ENCODE measurements at regions not wholly inside any gene's neighbourhood (a gene's known extent, or its start where the extent isn't known, plus 50 kb on each side); places are given as distances from the start of the nearest gene placed in this dataset.

GRCh38 chr2:220226546-220226945, 599.1 kb downstream of the SLC4A3 start:
- BruUV-seq (replicated peaks): no TSS peak
- no peaks in the 10 kb centered on the region; a peak in 1 of 5 replicates for H3K27me3 ChIP-seq (ENCODE audit: control insufficient read depth in 1 of 2, insufficient read depth in 2 of 2, low read length in 2 of 2)
- ChIA-PET POLR2A (no interaction called here), CTCF (ENCODE audit: low intra/inter-chr PET ratio, low total read pairs) (no interaction called here)
- H3K4me3 ChIP-seq (replicated peaks in 1 of 3; ENCODE audit: insufficient read depth in 1 of 3, low read depth in 2 of 3, low read length in 3 of 3): no peak overlapping the region
- no peak for DNase-seq (ENCODE audit: low spot score)
- no peak overlapping the region for H3K9ac ChIP-seq (ENCODE audit: insufficient read depth, low read depth, low read length)
- H3K9me3 ChIP-seq (ENCODE audit: low read length): no peaks in the 10 kb centered on the region
- no peak overlapping the region for H3K4me2 ChIP-seq (ENCODE audit: low read depth, low read length)
- in situ Hi-C loops (cut with HindIII; ENCODE audit: extremely low pct_ligation_motif_present, low pct_unique_long_range_greater_than_20kb): no loop called here
- no peak for FAIRE-seq
- TF ChIP-seq ZNF75D (CRISPR knock-in tag; IDR thresholded peaks at IDR 0.05; ENCODE audit: borderline replicate concordance) (no peak), GZF1 (CRISPR knock-in tag; IDR thresholded peaks at IDR 0.05) (no peak), KAT7 (CRISPR knock-in tag; IDR thresholded peaks at IDR 0.05; ENCODE audit: borderline replicate concordance) (no peak), MTA1 (CRISPR knock-in tag; IDR thresholded peaks at IDR 0.05; ENCODE audit: borderline replicate concordance) (no peak)
- intact Hi-C loops (cut with micrococcal nuclease; ENCODE audit: unreplicated experiment): no loop called here
- no peaks in the 10 kb centered on the region for H3K4me1 ChIP-seq (ENCODE audit: insufficient read depth, low read length)
- no peak for ATAC-seq
- no peaks in the 10 kb centered on the region for H4K20me1 ChIP-seq (ENCODE audit: insufficient read depth, low read length)
- no peak overlapping the region for H3K27ac ChIP-seq (ENCODE audit: extremely low read length, insufficient read depth, low read length)
- no peaks in the 10 kb centered on the region for H3K36me3 ChIP-seq (replicated peaks in 1 of 2; ENCODE audit: control insufficient read depth in 1 of 2, insufficient read depth in 2 of 2, low read length in 2 of 2)
- WGBS (ENCODE audit: low lambda C conversion rate): 0% methylated on average over 1 of the region's 1 CpG
- no peak overlapping the region for H2AFZ ChIP-seq (ENCODE audit: low read length)
- no peaks in the 10 kb centered on the region for H3K79me2 ChIP-seq (ENCODE audit: insufficient read depth, low read length)

- no TSS peak for BruUV-seq (replicated peaks)
- TF ChIP-seq PCBP2 (optimal IDR thresholded peaks at IDR 0.05; ENCODE audit: low read depth, low read length, poor library complexity, severe bottlenecking): no peak
- no peak for TF ChIP-seq NKX3-1 (CRISPR knock-in tag; IDR thresholded peaks at IDR 0.05)
- TF ChIP-seq ZGPAT (CRISPR knock-in tag; IDR thresholded peaks at IDR 0.05): no peak
- no peak for TF ChIP-seq ZFY (CRISPR knock-in tag; IDR thresholded peaks at IDR 0.05)
- no peak for TF ChIP-seq MLX (CRISPR knock-in tag; IDR thresholded peaks at IDR 0.05)
- TF ChIP-seq CSRNP1 (CRISPR knock-in tag; IDR thresholded peaks at IDR 0.05): no peak
- TF ChIP-seq ZFP62 (CRISPR knock-in tag; IDR thresholded peaks at IDR 0.05): no peak
- TF ChIP-seq PLSCR1 (CRISPR knock-in tag; IDR thresholded peaks at IDR 0.05; ENCODE audit: borderline replicate concordance): no peak
- no peak for TF ChIP-seq ATF3 (CRISPR knock-in tag; IDR thresholded peaks at IDR 0.05)
- no peak for TF ChIP-seq BHLHE40 (IDR thresholded peaks at IDR 0.05; ENCODE audit: low read length)
- 52% methylated on average over 4 of the region's 4 CpGs for WGBS (ENCODE audit: low lambda C conversion rate)
- Histone ChIP-seq H3K9me3 (ENCODE audit: low read length) (no peaks in the 10 kb centered on the region), H2AFZ (ENCODE audit: low read length) (no peak overlapping the region), H3K27ac (ENCODE audit: extremely low read length, insufficient read depth, low read length) (no peak overlapping the region), H3K36me3 (replicated peaks in 1 of 2; ENCODE audit: control insufficient read depth in 1 of 2, insufficient read depth in 2 of 2, low read length in 2 of 2) (no peaks in the 10 kb centered on the region), H3K79me2 (ENCODE audit: insufficient read depth, low read length) (no peaks in the 10 kb centered on the region), H3K4me2 (ENCODE audit: low read depth, low read length) (no peak overlapping the region), H4K20me1 (ENCODE audit: insufficient read depth, low read length) (no peaks in the 10 kb centered on the region), H3K4me3 (replicated peaks in 1 of 3; ENCODE audit: insufficient read depth in 1 of 3, low read depth in 2 of 3, low read length in 3 of 3) (no peak overlapping the region), H3K9ac (ENCODE audit: insufficient read depth, low read depth, low read length) (no peak overlapping the region), H3K27me3 (ENCODE audit: control insufficient read depth in 1 of 2, insufficient read depth in 2 of 2, low read length in 2 of 2) (no peaks in the 10 kb centered on the region; a peak in 1 of 5 replicates), H3K4me1 (ENCODE audit: insufficient read depth, low read length) (no peaks in the 10 kb centered on the region)
- in situ Hi-C loops (cut with HindIII; ENCODE audit: extremely low pct_ligation_motif_present, low pct_unique_long_range_greater_than_20kb): no loop called here
- FAIRE-seq (no peak), DNase-seq (ENCODE audit: low spot score) (no peak), ATAC-seq (no peak)
- POLR2A ChIA-PET: no interaction called here
- CTCF ChIA-PET (ENCODE audit: low intra/inter-chr PET ratio, low total read pairs): no interaction called here
- intact Hi-C loops (cut with micrococcal nuclease; ENCODE audit: unreplicated experiment): no loop called here
These were observed 600.0 kb downstream of the SLC4A3 start for GRCh38 chr2:220227266-220227920.
